AG09319 (cell line): ENCODE measurements at regions not wholly inside any gene's neighbourhood (a gene's known extent, or its start where the extent isn't known, plus 50 kb on each side); places are given as distances from the start of the nearest gene placed in this dataset.

ENCODE experiments used
- DNase-seq: peaks from one replicate; pipeline ENCODE4 v3.0.0-alpha.2; 2010; ENCODE audit warnings: low read depth; ENCODE audit errors: extremely low read depth
- TF ChIP-seq, protein P1 (sequence below): IDR thresholded peaks from 2 replicates; pipeline ENCODE4 v1.5.1; 2011; ENCODE audit warnings: low read depth, mild to moderate bottlenecking, inconsistent platforms, low read length, moderate library complexity

DNA sequence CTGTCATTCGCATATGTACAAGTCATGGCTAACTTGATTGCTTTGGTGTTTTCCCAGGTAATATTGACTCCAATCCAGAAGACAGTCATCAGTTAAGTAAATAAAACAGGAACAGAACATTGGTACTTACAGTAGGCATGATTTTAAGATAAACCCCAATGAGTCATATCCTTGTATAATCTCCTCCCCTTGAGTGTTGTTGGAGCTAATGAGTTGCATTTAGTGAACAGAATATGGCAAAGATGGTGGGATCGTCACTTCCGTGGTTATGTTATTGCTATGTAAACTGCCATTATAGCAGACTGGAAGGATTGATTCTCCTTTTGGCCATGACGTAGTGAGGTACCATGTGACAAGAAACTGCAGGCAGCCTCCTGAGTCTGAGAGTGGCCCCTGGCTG, 102.2 kb downstream of the TMX1 start:
- TF ChIP-seq, protein P1, sequence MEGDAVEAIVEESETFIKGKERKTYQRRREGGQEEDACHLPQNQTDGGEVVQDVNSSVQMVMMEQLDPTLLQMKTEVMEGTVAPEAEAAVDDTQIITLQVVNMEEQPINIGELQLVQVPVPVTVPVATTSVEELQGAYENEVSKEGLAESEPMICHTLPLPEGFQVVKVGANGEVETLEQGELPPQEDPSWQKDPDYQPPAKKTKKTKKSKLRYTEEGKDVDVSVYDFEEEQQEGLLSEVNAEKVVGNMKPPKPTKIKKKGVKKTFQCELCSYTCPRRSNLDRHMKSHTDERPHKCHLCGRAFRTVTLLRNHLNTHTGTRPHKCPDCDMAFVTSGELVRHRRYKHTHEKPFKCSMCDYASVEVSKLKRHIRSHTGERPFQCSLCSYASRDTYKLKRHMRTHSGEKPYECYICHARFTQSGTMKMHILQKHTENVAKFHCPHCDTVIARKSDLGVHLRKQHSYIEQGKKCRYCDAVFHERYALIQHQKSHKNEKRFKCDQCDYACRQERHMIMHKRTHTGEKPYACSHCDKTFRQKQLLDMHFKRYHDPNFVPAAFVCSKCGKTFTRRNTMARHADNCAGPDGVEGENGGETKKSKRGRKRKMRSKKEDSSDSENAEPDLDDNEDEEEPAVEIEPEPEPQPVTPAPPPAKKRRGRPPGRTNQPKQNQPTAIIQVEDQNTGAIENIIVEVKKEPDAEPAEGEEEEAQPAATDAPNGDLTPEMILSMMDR: no peak
- no peak for DNase-seq

DNA sequence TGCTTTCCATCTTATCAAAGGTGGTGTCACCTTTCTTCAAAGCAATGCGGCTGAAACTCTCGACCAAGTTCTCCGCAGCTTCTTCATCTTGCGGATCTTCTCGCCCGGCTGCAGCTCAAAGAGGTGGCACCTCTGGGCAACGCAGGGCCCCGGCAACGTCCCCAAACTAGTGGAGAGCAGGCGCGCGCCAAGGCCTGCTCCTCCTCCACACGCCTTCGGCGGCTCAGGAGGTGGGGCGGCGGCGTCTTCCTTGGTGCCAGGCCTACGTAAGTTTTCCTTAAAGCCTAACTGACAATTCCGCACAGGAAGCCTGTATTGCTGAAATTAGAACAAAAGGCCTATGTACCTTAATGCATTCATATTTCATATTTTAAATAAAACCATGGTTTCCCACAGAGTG, 112.0 kb downstream of the TMX1 start:
- no peak for DNase-seq
- TF ChIP-seq, protein P1: no peak

- TF ChIP-seq, protein P1: no peak
Measured at GRCh38 chr14:51353901-51354300, 113.9 kb downstream of the TMX1 start.

GRCh38 chr14:51354846-51355245, 114.8 kb downstream of the TMX1 start:
- no peak for DNase-seq
- TF ChIP-seq, protein P1: no peak

More at GRCh38 chr14:51353901-51354300, 113.9 kb downstream of the TMX1 start:
- no peak for DNase-seq

DNA sequence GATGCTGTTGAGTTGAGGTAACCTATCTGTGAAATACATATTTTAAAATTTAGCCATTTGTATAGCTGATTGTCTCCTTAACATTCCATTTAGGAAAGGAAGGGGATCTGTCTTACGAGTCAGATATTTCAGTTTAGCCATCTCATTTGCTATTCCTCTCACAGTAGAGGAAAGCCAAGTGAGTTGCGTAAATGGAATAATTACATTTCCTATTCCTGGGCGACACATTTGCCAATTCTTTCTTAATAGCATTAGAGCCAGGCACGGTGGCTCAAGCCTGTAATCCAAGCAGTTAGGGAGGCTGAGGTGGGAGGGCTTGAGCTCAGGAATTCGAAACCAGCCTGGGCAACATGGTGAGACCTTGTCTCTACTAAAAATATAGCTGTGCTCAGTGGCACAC, 116.3 kb downstream of the TMX1 start:
- TF ChIP-seq, protein P1: no peak
- DNase-seq: no peak

GRCh38 chr14:51357250-51357649, 117.2 kb downstream of the TMX1 start:
- TF ChIP-seq, protein P1: no peak
- DNase-seq: no peak

DNA sequence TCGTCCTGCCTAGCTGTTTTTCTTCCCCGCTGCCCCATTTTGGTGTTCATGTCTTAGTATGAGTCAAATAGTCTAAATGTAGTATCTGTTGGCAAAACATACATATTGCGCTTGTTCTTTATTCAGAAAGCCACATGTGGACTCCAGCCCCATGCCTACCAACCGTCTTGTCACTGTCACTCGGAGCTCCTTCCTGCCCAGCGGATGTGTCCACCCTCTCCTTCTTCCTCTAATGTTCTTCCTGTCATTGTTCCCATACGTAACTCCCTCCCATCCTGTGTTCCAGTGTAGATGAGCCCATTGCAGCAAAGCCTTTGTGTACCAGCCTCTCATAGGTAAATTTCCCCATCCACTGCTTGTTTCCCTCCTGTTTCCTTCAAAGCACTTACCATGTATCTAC, 120.5 kb downstream of the TMX1 start:
- TF ChIP-seq, protein P1: no peak
- no peak for DNase-seq
